ENCODE measurements at regions not wholly inside any gene's neighbourhood (a gene's known extent, or its start where the extent isn't known, plus 50 kb on each side); places are given as distances from the start of the nearest gene placed in this dataset.

GRCh38 chr2:180075870-180076269, 68.8 kb upstream of the CWC22 start:
- TF ChIP-seq CTCF (conservative IDR thresholded peaks at IDR 0.05; ENCODE audit: low read depth, low read length): no peak
- DNase-seq (ENCODE audit: low read depth): no peak
- no peak overlapping the region for H3K4me3 ChIP-seq (ENCODE audit: low read length)

GRCh38 chr2:180071797-180072196, 64.7 kb upstream of the CWC22 start:
- TF ChIP-seq CTCF (conservative IDR thresholded peaks at IDR 0.05; ENCODE audit: low read depth, low read length): no peak
- DNase-seq (ENCODE audit: low read depth): no peak

GRCh38 chr2:180063494-180064092, 56.5 kb upstream of the CWC22 start:
- no peak overlapping the region for H3K4me3 ChIP-seq (ENCODE audit: low read length)
- DNase-seq (ENCODE audit: low read depth): no peak
- TF ChIP-seq CTCF (conservative IDR thresholded peaks at IDR 0.05; ENCODE audit: low read depth, low read length): no peak

More at GRCh38 chr2:180071797-180072196, 64.7 kb upstream of the CWC22 start:
- no peak overlapping the region for H3K4me3 ChIP-seq (ENCODE audit: low read length)

- TF ChIP-seq CTCF (conservative IDR thresholded peaks at IDR 0.05; ENCODE audit: low read depth, low read length): no peak
- H3K4me3 ChIP-seq (ENCODE audit: low read length): no peak overlapping the region
- no peak for DNase-seq (ENCODE audit: low read depth)
Observed at GRCh38 chr2:180062178-180062577, 55.1 kb upstream of the CWC22 start.

GRCh38 chr2:180061546-180061945, 54.4 kb upstream of the CWC22 start:
- H3K4me3 ChIP-seq (ENCODE audit: low read length): no peak overlapping the region
- DNase-seq (ENCODE audit: low read depth): no peak
- no peak for TF ChIP-seq CTCF (conservative IDR thresholded peaks at IDR 0.05; ENCODE audit: low read depth, low read length)

GRCh38 chr2:180061085-180061484, 54.0 kb upstream of the CWC22 start:
- no peak overlapping the region for H3K4me3 ChIP-seq (ENCODE audit: low read length)
- TF ChIP-seq CTCF (conservative IDR thresholded peaks at IDR 0.05; ENCODE audit: low read depth, low read length): no peak
- DNase-seq (ENCODE audit: low read depth): no peak

- no peak overlapping the region for H3K4me3 ChIP-seq (ENCODE audit: low read length)
- TF ChIP-seq CTCF (conservative IDR thresholded peaks at IDR 0.05; ENCODE audit: low read depth, low read length): no peak
- DNase-seq (ENCODE audit: low read depth): no peak
Observed at GRCh38 chr2:180058993-180059392, 51.9 kb upstream of the CWC22 start.

Measured in retinal pigment epithelial cell (primary cell).